Tibial nerve (tissue), 4 donors: ENCODE measurements at regions not wholly inside any gene's neighbourhood (a gene's known extent, or its start where the extent isn't known, plus 50 kb on each side); places are given as distances from the start of the nearest gene placed in this dataset.

Experiments used
- CTCF ChIP-seq, 5 experiments: fragments of 200-600 bp in 3 of 5; fragments of 450-650 bp in 2 of 5; sonication (generic) in 3 of 5; IDR thresholded peaks; one replicate each; pipeline ENCODE4 v1.5.1; 2016 to 2019; ENCODE audit warnings: antibody characterized with exemption in 5 of 5, mild to moderate bottlenecking in 3 of 5, moderate library complexity in 2 of 5
- EP300 ChIP-seq, 2 donors: sonication (generic); formaldehyde crosslinking; IDR thresholded peaks; one replicate each; pipeline ENCODE4 v1.6.1; 2017; ENCODE audit warnings: antibody characterized with exemption in 2 of 2, mild to moderate bottlenecking in 1 of 2
- POLR2A ChIP-seq, 2 donors: fragments of 450-650 bp; IDR thresholded peaks; one replicate each; pipeline ENCODE4 v1.6.1; 2017; ENCODE audit warnings: antibody characterized with exemption in 2 of 2, mild to moderate bottlenecking in 2 of 2, moderate library complexity in 2 of 2

GRCh38 chr6:14442242-14442641 lies 324.7 kb downstream of the CD83 start:
- TF ChIP-seq POLR2A (IDR thresholded peaks at IDR 0.05), result no peak
- no peak for TF ChIP-seq EP300 (IDR thresholded peaks at IDR 0.05)
- no peak for TF ChIP-seq CTCF (IDR thresholded peaks at IDR 0.05)
